ENCODE measurements at regions not wholly inside any gene's neighbourhood (a gene's known extent, or its start where the extent isn't known, plus 50 kb on each side); places are given as distances from the start of the nearest gene placed in this dataset.

- TF ChIP-seq CTCF (IDR thresholded peaks at IDR 0.05) = no peak
- Histone ChIP-seq H3K4me3 (no peak overlapping the region), H3K9me3 (peaks cover 3% of the 10 kb centered on the region), H3K36me3 (ENCODE audit: low read depth) (no peaks in the 10 kb centered on the region), H3K4me1 (ENCODE audit: low read depth) (no peaks in the 10 kb centered on the region)
- no peak for DNase-seq
- ATAC-seq = no peak
- intact Hi-C loops (cut with DNase I, micrococcal nuclease) = no loop called here
Measured at GRCh38 chr16:74071996-74072535, 224.5 kb upstream of the PSMD7 start.

GRCh38 chr16:74070237-74070636, 226.4 kb upstream of the PSMD7 start:
- H3K4me3 ChIP-seq = no peak overlapping the region
- H3K36me3 ChIP-seq (ENCODE audit: low read depth) = no peaks in the 10 kb centered on the region
- DNase-seq (no peak), ATAC-seq (no peak)
- peaks cover under 1% of the 10 kb centered on the region for H3K9me3 ChIP-seq
- intact Hi-C loops (cut with DNase I, micrococcal nuclease) = no loop called here
- no peak for TF ChIP-seq CTCF (IDR thresholded peaks at IDR 0.05)
- no peaks in the 10 kb centered on the region for H3K4me1 ChIP-seq (ENCODE audit: low read depth)

GRCh38 chr16:74064120-74064735, 232.4 kb upstream of the PSMD7 start:
- no peak overlapping the region for H3K4me3 ChIP-seq
- ATAC-seq = no peak
- no peaks in the 10 kb centered on the region for H3K9me3 ChIP-seq
- intact Hi-C loops (cut with DNase I, micrococcal nuclease) = no loop called here
- no peaks in the 10 kb centered on the region for H3K36me3 ChIP-seq (ENCODE audit: low read depth)
- no peak for DNase-seq
- TF ChIP-seq CTCF (IDR thresholded peaks at IDR 0.05) = no peak
- H3K4me1 ChIP-seq (ENCODE audit: low read depth) = no peaks in the 10 kb centered on the region

- Histone ChIP-seq H3K9me3 (no peaks in the 10 kb centered on the region), H3K4me1 (ENCODE audit: low read depth) (no peaks in the 10 kb centered on the region), H3K36me3 (ENCODE audit: low read depth) (no peaks in the 10 kb centered on the region), H3K4me3 (no peak overlapping the region)
- no peak for DNase-seq
- ATAC-seq = no peak
- intact Hi-C loops (cut with DNase I, micrococcal nuclease) = no loop called here
- no peak for TF ChIP-seq CTCF (IDR thresholded peaks at IDR 0.05)
Measured at GRCh38 chr16:74053826-74054225, 242.8 kb upstream of the PSMD7 start.

GRCh38 chr16:74053312-74053711, 243.3 kb upstream of the PSMD7 start:
- H3K4me1 ChIP-seq (ENCODE audit: low read depth) = no peaks in the 10 kb centered on the region
- TF ChIP-seq CTCF (IDR thresholded peaks at IDR 0.05) = no peak

GRCh38 chr16:74052016-74052415, 244.6 kb upstream of the PSMD7 start:
- no peak for TF ChIP-seq CTCF (IDR thresholded peaks at IDR 0.05)
- Histone ChIP-seq H3K9me3 (no peaks in the 10 kb centered on the region), H3K36me3 (ENCODE audit: low read depth) (no peaks in the 10 kb centered on the region), H3K4me1 (ENCODE audit: low read depth) (no peaks in the 10 kb centered on the region), H3K4me3 (no peak overlapping the region)
- ATAC-seq = no peak
- intact Hi-C loops (cut with DNase I, micrococcal nuclease) = no loop called here
- DNase-seq = no peak

More at GRCh38 chr16:74053312-74053711, 243.3 kb upstream of the PSMD7 start:
- intact Hi-C loops (cut with DNase I, micrococcal nuclease) = no loop called here
- no peak for ATAC-seq
- Histone ChIP-seq H3K36me3 (ENCODE audit: low read depth) (no peaks in the 10 kb centered on the region), H3K4me3 (no peak overlapping the region), H3K9me3 (no peaks in the 10 kb centered on the region)
- no peak for DNase-seq
